Activated CD8-positive, alpha-beta memory T cell treated with anti-CD3 and anti-CD28 coated beads, Interleukin-2, amount 50 U/mL, for 24 hours (primary cell): ENCODE measurements at regions not wholly inside any gene's neighbourhood (a gene's known extent, or its start where the extent isn't known, plus 50 kb on each side); places are given as distances from the start of the nearest gene placed in this dataset.
"Not testable (repeated sequence)": the region's sequence is repeated elsewhere in the genome, so short reads cannot be mapped to it uniquely, and the experiment has no call there.

Experiments used
- DNase-seq: peaks from one replicate; pipeline ENCODE4 v3.0.0-alpha.2; 2020; ENCODE audit errors: extremely low read depth

DNA sequence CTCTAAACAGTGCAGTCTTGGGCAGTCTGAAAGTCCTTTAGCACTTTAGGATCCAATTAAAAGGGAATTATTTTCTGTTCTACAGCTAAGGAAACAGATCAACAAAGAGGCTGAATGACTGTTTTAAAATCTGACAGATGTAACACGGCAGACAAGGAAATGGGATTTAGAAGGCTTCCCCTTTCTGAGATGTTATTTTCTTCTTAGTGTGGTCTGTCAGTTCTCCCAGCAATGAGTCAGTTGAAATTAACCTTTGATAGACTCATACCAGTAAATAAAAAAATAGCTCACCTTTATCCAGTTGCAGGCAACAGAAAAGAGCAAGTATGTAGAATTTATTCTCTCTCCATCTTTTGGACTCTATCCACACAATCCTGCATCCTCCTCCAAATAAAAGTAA is 98.1 kb downstream of the NEDD1 start:
- no peak for DNase-seq

DNA sequence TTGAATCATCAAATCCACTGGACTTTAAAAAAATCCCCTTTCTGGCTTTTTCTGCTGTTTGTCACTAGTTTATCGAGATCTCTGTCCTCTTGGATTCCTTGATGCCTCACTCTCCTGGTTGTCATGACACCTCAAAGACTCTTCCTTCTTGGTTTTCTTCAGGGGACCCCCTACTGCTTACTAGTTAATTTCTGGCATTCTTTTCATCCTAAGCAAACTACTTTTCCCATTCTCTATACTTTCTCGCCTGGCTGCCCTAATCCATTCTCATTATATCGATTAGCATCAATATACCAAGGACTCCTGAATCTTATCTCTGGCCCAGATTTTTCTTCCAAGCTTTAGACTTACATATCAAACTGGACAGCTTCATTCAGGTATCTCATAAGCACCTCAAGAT is 98.6 kb downstream of the NEDD1 start:
- no peak for DNase-seq

DNA sequence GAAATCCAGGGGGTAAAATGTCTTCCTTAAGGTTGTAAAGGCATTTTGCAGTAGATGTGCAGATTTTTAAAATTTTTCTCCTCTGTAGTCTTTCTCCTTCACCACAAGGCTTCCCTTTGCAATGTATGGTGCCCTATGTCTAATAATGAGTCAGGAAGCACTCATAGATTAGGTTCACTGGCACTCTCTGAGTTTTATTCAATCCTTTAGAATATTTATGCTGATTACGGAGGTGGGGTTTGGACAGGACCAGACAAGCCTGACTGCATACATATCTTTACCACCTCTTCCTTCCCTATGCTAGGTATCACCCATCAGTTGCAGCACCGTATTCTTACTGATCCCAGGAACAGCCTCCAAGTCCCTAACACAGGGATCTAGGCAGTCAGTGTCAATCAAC is 99.5 kb downstream of the NEDD1 start:
- no peak for DNase-seq

GRCh38 chr12:97016163-97016562 is 109.1 kb downstream of the NEDD1 start:
- no peak for DNase-seq

GRCh38 chr12:97017213-97017612 is 110.2 kb downstream of the NEDD1 start:
- no peak for DNase-seq

GRCh38 chr12:97022536-97023230 is 115.6 kb downstream of the NEDD1 start:
- DNase-seq = no peak

GRCh38 chr12:97024393-97024792 is 117.3 kb downstream of the NEDD1 start:
- DNase-seq = no peak

DNA sequence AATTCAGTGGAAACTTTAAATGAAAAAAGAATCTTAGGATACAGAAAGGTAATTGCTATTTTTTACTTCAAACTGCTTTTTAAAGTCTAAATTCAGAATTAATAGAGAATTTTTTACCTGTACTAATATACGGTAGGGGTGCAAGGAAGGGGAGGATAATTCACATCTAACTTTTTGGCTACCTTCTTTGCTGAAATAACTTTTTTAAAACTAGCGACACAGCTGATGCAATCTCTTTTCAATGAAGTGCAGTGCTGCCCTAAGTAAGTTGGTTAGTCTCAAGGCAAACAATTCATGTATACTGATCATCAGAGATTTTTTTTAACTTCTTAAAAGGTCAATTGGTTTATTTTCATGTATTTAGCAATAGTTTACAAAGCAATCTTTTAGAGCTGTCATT is 119.8 kb downstream of the NEDD1 start:
- no peak for DNase-seq

GRCh38 chr12:97027482-97027881 is 120.4 kb downstream of the NEDD1 start:
- no peak for DNase-seq

DNA sequence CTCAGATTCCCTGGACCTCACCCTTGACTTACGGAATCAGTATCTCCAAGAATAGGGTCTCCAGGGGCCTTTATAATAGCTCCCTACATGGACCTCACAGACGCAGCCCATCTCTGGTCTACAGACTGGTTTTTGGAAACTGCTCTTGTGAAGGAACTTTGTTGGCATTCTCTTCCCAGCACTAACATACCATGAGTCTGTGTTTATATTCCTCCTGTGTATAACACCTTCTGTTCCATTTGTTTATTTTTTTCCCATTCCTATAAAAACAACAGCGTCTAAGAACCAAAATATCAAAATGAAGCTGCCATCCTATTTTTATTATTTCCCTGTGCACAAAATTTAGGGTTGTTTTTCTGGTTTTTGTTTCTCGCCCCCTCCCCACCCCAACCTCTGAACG is 131.1 kb downstream of the NEDD1 start:
- no peak for DNase-seq

GRCh38 chr12:97038834-97039233 is 131.8 kb downstream of the NEDD1 start:
- no peak for DNase-seq

GRCh38 chr12:97046901-97047300 is 139.8 kb downstream of the NEDD1 start:
- no peak for DNase-seq

DNA sequence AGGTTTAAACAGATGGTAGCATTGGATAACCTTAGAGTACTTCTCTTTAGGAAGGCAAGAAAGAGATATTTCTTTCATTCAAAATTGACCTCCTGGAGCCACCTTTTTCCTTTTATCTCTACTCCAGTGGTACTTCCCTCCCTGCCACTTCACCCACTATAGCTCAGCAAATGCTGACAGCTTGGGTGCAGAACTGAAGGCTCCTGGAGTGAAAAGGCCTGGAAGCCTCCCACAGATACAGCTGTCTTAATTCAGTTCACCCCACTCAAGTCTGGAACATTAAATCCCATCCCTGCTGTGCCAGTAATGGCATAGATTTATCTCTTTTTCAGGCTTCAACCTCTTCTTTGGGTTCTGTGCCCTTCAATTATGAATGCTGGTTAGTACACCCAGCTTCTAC is 140.3 kb downstream of the NEDD1 start:
- DNase-seq = no peak

DNA sequence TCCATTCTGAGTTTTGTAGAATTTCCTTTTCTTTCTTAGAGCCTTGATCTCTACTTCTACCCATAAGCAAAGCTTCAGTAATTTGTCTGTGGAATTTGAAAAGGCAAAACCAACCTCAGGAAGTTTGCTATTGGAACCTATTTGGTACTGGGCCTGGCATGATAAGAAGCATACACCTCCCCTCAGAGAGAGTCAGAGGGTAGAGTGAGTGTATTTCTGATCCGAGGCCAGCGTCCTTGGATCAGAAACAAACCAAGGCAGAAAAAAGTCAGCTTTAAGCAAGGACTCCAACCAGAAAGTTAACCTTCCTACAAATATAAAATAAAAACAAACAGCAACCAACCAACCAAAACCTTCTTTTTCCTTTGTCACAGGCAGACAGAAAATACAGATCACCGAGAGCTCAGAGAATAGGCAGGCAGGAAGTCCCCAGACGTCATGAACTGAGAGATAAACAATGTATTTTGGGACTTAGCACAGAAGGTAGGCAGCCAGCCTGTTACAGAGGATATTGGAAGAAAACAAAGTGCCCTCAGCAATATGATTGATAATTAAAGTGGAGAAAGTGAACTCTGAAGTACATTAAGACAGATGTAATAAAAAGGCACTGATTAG is 141.5 kb downstream of the NEDD1 start:
- DNase-seq = no peak

- DNase-seq = no peak
Measured at GRCh38 chr12:97050509-97050908, 143.5 kb downstream of the NEDD1 start.

- DNase-seq = no peak
Measured at GRCh38 chr12:97051341-97051740, 144.3 kb downstream of the NEDD1 start.

GRCh38 chr12:97061171-97061570 is 154.1 kb downstream of the NEDD1 start:
- DNase-seq = no peak

GRCh38 chr12:97063292-97063935 is 156.4 kb downstream of the NEDD1 start:
- DNase-seq = no peak

- DNase-seq = no peak
Measured at GRCh38 chr12:97075161-97075933, 168.3 kb downstream of the NEDD1 start.

DNA sequence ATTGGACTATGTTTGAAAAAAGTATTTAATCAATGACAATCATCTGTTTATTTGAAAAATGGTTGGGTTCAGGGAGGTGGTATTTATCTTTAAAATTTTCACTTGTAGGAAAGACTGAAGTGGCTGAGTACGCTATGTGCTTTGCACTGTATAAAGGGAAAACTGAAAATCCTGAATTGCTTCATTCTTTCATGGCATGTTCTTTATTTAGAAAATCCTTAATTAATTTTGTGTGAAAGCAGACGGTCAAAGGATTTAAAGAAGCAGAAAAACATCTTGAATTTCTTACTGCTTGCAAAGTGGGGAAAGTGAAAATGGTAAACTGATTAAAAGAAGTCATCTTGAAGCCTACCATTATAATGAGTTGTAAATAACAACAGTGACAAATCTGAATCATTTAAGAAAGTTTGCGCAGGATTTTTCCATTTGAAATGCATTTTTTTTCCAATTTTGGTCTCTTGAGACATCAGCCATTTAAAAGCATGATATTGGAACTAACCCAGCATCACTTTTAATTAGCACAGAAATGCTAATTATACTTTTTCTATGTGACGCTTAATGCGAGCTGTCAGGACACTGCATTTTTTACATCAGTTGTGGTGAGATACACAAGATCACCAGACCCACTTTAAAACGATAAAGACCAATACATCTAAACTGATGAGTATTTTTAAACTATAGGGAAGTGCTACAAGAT is 169.0 kb downstream of the NEDD1 start:
- no peak for DNase-seq

DNA sequence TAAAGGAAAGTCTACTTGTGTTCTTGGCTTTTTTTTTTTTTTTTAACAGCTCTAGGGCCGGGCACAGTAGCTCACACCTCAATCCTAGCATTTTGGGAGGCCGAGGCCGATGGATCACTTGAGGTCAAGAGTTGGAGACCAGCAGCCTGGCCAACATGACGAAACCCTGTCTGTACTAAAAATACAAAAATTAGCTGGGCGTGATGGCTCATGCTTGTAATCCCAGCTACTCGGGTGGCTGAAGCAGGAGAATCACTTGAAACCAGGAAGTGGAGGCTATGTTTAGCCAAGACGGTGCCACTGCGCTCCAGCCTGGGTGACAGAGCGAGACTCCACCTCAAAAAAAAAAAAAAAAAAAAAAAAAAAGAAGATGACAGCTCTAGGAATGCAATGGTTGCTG is 169.9 kb downstream of the NEDD1 start:
- DNase-seq = not testable (repeated sequence)

DNA sequence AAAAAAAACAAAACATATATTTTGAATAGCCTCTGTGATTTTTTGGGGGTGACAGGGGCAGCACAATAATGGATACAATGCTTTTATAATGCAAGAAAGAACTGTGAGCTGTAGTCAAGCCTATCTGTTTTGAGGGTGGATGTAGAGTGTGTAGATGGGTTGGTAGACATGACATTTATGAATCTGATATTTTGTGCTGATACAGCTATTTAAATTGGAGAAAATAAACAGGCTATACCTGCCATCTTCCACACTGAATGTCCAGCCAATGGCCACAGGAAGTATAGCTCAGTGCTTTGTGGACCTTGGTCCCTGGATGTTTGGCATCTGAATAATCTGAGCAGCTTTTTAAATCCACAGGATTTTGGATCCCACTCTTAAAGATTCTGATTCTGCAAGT is 175.0 kb downstream of the NEDD1 start:
- no peak for DNase-seq
